ENCODE measurements at regions not wholly inside any gene's neighbourhood (a gene's known extent, or its start where the extent isn't known, plus 50 kb on each side); places are given as distances from the start of the nearest gene placed in this dataset.

DNA sequence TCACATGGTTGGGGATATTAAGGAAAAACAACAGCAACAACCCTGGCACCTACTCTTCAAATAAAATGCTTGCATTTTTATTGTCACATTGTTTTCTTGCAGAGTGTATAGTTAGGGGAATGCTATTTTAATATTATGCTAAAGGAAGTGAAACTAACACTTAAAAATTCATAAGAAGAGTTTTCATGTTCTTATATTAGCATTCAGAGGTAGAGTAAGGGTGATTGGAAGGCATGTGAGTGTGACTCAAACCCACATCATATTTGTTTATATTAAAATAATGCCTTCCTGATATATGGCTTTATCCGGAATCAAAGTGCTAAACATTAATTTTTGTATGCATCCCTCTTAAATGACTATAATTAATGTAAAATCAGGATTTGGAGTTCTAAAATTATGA, 59.8 kb upstream of the TES start:
- TF ChIP-seq ZBTB33 (IDR thresholded peaks at IDR 0.05) (no peak), RAD21 (IDR thresholded peaks at IDR 0.05) (no peak), NR2F2 (IDR thresholded peaks at IDR 0.05) (no peak), JUND (IDR thresholded peaks at IDR 0.05) (no peak), TAF1 (conservative IDR thresholded peaks at IDR 0.05) (no peak), REST (IDR thresholded peaks at IDR 0.05) (no peak), SP1 (IDR thresholded peaks at IDR 0.05) (no peak), GABPA (IDR thresholded peaks at IDR 0.05 in 1 of 2, conservative IDR thresholded peaks at IDR 0.05 in 1 of 2) (no peak), EGR1 (IDR thresholded peaks at IDR 0.05; ENCODE audit: low read depth in 2 of 2) (no peak)
- TF ChIP-seq, protein P1, sequence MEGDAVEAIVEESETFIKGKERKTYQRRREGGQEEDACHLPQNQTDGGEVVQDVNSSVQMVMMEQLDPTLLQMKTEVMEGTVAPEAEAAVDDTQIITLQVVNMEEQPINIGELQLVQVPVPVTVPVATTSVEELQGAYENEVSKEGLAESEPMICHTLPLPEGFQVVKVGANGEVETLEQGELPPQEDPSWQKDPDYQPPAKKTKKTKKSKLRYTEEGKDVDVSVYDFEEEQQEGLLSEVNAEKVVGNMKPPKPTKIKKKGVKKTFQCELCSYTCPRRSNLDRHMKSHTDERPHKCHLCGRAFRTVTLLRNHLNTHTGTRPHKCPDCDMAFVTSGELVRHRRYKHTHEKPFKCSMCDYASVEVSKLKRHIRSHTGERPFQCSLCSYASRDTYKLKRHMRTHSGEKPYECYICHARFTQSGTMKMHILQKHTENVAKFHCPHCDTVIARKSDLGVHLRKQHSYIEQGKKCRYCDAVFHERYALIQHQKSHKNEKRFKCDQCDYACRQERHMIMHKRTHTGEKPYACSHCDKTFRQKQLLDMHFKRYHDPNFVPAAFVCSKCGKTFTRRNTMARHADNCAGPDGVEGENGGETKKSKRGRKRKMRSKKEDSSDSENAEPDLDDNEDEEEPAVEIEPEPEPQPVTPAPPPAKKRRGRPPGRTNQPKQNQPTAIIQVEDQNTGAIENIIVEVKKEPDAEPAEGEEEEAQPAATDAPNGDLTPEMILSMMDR (IDR thresholded peaks at IDR 0.05; ENCODE audit: low read depth, low read length, missing input control): no peak
- TF ChIP-seq, protein P2, sequence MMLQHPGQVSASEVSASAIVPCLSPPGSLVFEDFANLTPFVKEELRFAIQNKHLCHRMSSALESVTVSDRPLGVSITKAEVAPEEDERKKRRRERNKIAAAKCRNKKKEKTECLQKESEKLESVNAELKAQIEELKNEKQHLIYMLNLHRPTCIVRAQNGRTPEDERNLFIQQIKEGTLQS (IDR thresholded peaks at IDR 0.05): no peak

Measured in liver (tissue), 3 donors.